ENCODE measurements at regions not wholly inside any gene's neighbourhood (a gene's known extent, or its start where the extent isn't known, plus 50 kb on each side); places are given as distances from the start of the nearest gene placed in this dataset.

DNA sequence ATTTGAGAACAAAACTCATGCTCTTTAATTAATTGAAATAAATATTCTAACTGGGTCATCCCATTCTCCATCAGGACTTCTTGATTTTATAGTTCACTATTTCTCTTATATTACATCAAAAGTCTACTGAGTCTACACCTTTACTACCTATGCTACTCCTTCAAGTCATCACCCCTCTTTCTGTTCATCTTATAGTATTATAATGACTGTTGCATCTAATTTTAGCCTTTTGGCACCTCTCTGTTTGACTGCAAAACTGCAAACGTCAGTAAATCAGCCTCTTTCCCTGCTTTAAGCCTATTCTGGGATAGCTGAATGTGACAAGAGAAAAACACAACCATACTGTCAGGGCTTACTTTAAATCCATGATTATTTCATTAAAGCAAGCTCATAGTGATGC lies 639.1 kb downstream of the GABRG1 start:
- no peak for TF ChIP-seq EP300 (IDR thresholded peaks at IDR 0.05)
- TF ChIP-seq, protein P1, sequence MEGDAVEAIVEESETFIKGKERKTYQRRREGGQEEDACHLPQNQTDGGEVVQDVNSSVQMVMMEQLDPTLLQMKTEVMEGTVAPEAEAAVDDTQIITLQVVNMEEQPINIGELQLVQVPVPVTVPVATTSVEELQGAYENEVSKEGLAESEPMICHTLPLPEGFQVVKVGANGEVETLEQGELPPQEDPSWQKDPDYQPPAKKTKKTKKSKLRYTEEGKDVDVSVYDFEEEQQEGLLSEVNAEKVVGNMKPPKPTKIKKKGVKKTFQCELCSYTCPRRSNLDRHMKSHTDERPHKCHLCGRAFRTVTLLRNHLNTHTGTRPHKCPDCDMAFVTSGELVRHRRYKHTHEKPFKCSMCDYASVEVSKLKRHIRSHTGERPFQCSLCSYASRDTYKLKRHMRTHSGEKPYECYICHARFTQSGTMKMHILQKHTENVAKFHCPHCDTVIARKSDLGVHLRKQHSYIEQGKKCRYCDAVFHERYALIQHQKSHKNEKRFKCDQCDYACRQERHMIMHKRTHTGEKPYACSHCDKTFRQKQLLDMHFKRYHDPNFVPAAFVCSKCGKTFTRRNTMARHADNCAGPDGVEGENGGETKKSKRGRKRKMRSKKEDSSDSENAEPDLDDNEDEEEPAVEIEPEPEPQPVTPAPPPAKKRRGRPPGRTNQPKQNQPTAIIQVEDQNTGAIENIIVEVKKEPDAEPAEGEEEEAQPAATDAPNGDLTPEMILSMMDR (IDR thresholded peaks at IDR 0.05), result no peak
